ENCODE measurements at regions not wholly inside any gene's neighbourhood (a gene's known extent, or its start where the extent isn't known, plus 50 kb on each side); places are given as distances from the start of the nearest gene placed in this dataset.
A peak's percentile ranks its signal among the peaks of the same experiment; 100 is the strongest.
"Not testable (repeated sequence)": the region's sequence is repeated elsewhere in the genome, so short reads cannot be mapped to it uniquely, and the experiment has no call there.

- DNase-seq (ENCODE audit: low read depth, low spot score): no peak
These were observed 82.5 kb upstream of the SLC1A3 start for GRCh38 chr5:36523926-36524325.

- DNase-seq (ENCODE audit: low read depth, low spot score): no peak
These were observed 79.9 kb upstream of the SLC1A3 start for GRCh38 chr5:36526537-36526936.

- DNase-seq (ENCODE audit: low read depth, low spot score): no peak
These were observed 77.8 kb upstream of the SLC1A3 start for GRCh38 chr5:36528588-36528987.

GRCh38 chr5:36529142-36529541 is 77.3 kb upstream of the SLC1A3 start:
- no peak for DNase-seq (ENCODE audit: low read depth, low spot score)

- DNase-seq (ENCODE audit: low read depth, low spot score): peak; percentile 61
These were observed 76.2 kb upstream of the SLC1A3 start for GRCh38 chr5:36530215-36530614.

- DNase-seq (ENCODE audit: low read depth, low spot score): no peak
These were observed 75.0 kb upstream of the SLC1A3 start for GRCh38 chr5:36531401-36531800.

GRCh38 chr5:36535378-36535777 is 71.0 kb upstream of the SLC1A3 start:
- DNase-seq (ENCODE audit: low read depth, low spot score): no peak

GRCh38 chr5:36535859-36536615 is 70.4 kb upstream of the SLC1A3 start:
- no peak for DNase-seq (ENCODE audit: low read depth, low spot score)

- no peak for DNase-seq (ENCODE audit: low read depth, low spot score)
These were observed 69.8 kb upstream of the SLC1A3 start for GRCh38 chr5:36536616-36537005.

- DNase-seq (ENCODE audit: low read depth, low spot score): no peak
These were observed 68.7 kb upstream of the SLC1A3 start for GRCh38 chr5:36537724-36538123.

GRCh38 chr5:36552651-36553393 is 53.6 kb upstream of the SLC1A3 start:
- DNase-seq (ENCODE audit: low read depth, low spot score): no peak

- not testable (repeated sequence) for DNase-seq (ENCODE audit: low read depth, low spot score)
These were observed 51.4 kb upstream of the SLC1A3 start for GRCh38 chr5:36555035-36555434.
